NCI-H128 (cell line): ENCODE measurements at regions not wholly inside any gene's neighbourhood (a gene's known extent, or its start where the extent isn't known, plus 50 kb on each side); places are given as distances from the start of the nearest gene placed in this dataset.
"Not testable (repeated sequence)": the region's sequence is repeated elsewhere in the genome, so short reads cannot be mapped to it uniquely, and the experiment has no call there.

ENCODE experiments used
- DNase-seq: peaks from one replicate; lab custom pipeline; 2025; ENCODE audit not compliant: unreplicated experiment; lab: John Stamatoyannopoulos, UW

DNA sequence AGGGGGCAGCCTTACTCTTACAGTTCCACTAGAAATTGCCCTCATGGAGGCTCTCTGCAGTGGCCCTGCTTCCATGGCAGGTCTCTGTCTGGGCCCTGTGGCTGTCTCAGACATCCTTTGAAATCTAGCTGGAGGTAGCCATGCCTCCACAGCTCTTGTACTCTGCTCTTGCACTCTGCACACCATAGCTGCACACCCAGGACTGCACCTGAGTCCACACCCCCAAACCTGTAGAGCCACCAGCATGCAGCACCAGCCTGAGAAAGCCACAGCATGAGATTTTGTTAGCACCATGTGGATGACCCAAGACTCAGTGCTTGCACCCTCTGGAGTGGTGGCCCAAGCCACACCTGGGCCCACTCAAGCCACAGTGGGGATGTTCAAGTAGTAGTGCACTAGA lies 376.2 kb upstream of the RND3 start:
- no peak for DNase-seq

GRCh38 chr2:150860301-150860700 lies 372.8 kb upstream of the RND3 start:
- no peak for DNase-seq

DNA sequence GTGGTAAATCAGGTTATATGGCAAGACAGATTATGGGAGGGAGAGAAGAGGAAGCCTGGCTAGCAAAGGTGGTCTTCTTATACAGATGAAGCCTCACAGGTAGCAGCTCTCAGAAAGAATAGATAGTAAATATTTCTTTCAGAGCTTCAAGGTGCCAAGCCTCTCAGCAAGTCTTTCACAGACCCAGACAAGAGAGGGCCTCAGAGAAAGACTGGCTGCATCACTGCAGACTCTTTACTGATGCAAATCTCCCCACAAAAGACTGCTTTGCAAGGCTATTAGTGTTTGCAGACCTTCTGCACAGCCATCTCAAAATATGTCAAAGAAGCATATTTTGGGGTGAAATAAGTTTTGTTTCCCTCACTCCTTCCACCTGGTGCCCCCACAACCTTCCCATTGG lies 372.4 kb upstream of the RND3 start:
- no peak for DNase-seq

GRCh38 chr2:150859162-150859561 lies 371.7 kb upstream of the RND3 start:
- no peak for DNase-seq

DNA sequence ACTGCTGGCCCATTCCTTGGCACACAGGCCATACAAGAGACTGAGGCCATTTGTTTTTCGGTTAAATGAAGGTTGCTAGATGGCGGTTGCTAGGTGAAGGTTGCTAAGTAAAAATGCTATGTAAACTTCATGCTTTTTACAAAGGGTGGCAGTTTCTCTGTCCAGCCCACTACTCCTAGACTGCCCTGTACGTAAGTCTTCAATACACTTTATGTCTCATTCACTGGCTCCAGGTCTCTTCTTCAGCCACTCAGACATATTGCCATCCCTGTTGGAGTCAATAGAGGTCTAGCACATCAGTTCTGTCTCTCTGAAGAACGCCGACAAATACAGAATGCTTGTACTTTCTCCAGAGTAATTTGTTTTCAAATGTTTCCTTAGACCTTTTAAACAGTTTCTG lies 370.9 kb upstream of the RND3 start:
- DNase-seq: no peak

DNA sequence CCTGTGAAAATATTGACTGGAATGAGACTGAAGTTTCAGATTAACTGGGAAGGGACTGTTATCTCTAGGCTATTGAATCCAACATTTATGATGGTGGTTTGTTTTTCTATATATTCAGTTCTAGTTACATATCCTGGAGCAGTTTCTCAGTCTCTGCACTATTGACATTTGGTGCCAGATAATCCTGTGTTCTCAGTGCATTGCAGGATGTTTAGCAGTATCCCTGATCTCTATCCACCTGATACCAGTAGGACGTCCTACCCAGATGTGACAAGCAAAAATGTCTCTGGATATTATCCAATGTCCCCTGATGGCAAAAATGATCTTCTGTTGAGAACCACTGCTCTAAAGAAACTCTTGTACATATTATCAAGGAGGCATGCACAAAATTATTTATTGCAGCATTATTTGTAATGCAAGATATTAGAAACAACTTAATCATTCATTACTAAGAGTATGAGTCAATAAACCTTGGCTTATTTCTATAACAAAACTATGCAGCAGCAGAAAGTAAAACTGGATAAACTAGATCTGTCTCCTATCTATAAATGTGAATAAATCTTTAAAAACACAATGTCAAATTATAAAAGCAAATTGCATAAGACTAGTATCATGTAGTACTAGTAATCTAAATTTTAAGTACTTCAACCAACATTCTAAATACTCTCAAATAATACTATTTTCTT lies 369.3 kb upstream of the RND3 start:
- DNase-seq: no peak

GRCh38 chr2:150853263-150853662 lies 365.8 kb upstream of the RND3 start:
- DNase-seq: no peak

GRCh38 chr2:150850641-150851040 lies 363.2 kb upstream of the RND3 start:
- DNase-seq: no peak

GRCh38 chr2:150847578-150847977 lies 360.1 kb upstream of the RND3 start:
- no peak for DNase-seq

DNA sequence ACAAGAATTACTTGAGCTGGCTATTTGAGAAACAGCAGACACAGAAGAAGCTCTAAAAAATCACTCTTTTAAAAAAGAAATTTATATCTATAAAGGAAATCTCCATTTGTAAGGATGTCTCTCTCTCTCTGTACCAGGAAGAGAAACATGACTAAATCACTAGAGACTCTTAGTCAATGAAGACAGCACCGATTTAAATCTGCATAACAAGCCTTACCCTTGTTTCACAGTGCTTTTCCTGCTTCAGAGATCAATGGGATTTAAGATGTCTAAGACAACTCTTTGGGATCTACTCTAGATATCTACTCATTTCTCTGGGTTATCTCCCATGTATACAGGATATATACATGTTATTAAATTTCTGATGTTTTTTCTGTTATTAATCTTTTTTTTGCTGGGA lies 359.2 kb upstream of the RND3 start:
- no peak for DNase-seq

DNA sequence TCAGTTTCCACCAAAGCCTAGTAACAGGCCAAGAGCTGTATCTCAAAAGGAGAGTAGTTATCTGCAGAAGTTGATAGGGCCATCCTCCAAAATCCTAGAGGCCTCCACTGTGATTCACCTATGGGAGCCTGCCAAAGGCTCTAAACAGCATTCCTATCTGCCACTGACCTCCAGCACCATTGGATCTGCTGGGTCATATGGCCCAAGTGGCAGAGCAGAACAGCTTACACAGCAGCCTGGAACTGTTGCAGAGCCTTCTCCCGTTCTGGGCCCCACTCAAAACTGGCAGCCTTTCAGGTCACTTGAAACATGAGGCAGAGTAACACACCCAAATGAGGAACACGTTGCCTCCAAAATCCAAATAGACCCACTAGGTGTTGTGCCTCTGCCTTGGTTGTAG lies 345.2 kb upstream of the RND3 start:
- DNase-seq: no peak

GRCh38 chr2:150824118-150824517 lies 336.7 kb upstream of the RND3 start:
- no peak for DNase-seq

- no peak for DNase-seq
Observed at GRCh38 chr2:150817422-150817821, 330.0 kb upstream of the RND3 start.

GRCh38 chr2:150812664-150813367 lies 325.3 kb upstream of the RND3 start:
- no peak for DNase-seq

- DNase-seq: no peak
Observed at GRCh38 chr2:150812066-150812465, 324.6 kb upstream of the RND3 start.

GRCh38 chr2:150811259-150811855 lies 323.9 kb upstream of the RND3 start:
- no peak for DNase-seq

DNA sequence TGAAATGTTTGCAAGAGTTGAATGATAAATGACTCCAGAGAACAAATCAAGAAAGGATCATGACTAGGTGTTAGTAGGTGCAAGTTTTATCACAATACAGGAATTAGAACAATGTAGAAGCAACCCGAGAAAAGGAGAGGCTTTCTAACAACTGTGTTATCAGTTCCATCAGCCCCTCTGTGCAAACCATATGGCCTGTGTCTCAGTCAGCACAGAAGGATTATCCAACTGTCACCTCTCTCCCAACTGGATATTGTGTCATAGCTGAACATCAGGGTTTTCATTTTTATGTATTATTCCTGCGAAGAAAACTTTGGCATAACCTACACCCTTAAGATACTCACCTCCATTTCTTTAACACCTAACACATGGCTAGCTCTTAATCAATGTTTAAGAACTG lies 321.6 kb upstream of the RND3 start:
- DNase-seq: no peak

GRCh38 chr2:150806336-150806735 lies 318.9 kb upstream of the RND3 start:
- no peak for DNase-seq

DNA sequence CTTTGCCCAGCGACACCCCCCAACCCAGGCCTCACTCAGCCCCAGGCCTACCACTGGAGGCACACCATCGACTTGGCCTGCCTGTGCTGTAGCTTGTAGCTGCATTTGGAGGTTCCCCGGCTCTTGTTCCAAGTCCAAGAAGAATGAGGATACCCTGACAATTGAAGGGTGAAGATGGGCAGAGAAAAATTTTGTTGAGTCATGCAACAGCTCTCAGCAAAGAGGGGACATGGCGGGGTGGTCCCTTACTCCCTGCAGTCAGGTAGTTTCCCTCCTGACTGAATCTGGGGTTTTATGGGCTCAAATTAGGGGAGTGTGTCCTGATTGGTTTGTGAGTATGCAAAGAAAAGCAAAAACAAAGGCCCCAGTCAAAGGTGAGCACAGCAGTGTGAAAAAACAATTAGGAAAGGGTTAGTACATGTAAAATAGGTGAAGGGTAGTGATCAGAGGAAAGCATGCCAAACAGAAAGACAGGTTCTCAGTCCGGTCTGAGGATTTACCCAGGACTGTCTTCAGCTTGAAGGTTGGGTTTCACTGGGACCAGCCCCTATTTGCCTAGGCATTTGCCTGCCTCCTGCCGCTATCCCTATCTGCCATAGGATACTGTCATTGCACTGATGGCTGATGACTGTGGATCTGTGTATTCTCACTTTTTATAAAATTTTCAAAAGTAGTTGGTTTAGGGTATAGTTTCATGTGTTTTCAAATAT lies 316.4 kb upstream of the RND3 start:
- DNase-seq: no peak

- no peak for DNase-seq
Observed at GRCh38 chr2:150802635-150803034, 315.2 kb upstream of the RND3 start.

DNA sequence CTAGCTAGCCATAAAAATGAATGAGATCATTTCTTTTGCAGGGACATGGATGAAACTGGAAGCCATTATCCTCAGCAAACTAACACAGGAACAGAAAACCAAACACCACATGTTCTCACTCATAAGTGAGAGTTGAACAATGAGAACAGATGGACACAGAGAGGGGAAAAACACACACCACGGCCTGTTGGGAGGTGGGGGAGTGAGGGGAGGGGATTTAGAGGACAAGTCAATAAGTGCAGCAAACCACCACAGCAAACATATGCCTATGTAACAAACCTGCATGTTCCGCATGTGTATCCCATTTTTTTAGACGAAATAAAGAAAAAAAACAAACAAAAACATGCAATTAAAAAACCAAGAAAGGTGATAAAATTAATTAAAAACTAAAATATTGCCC lies 308.8 kb upstream of the RND3 start:
- not testable (repeated sequence) for DNase-seq

- DNase-seq: no peak
Observed at GRCh38 chr2:150792780-150793300, 305.4 kb upstream of the RND3 start.
